H1 (cell line): ENCODE measurements at regions not wholly inside any gene's neighbourhood (a gene's known extent, or its start where the extent isn't known, plus 50 kb on each side); places are given as distances from the start of the nearest gene placed in this dataset.
A peak's percentile ranks its signal among the peaks of the same experiment; 100 is the strongest.

Experiments used
- CTCF ChIA-PET: fragments of 300-600 bp; sonication (Branson Sonifier 250); formaldehyde crosslinking; loops from one replicate; lab custom pipeline; 2021; ENCODE audit not compliant: partially characterized antibody; lab: Charles Lee
- POLR2A ChIA-PET: fragments of 300-600 bp; sonication (Branson Sonifier 250); formaldehyde crosslinking; loops from one replicate; lab custom pipeline; 2021; ENCODE audit warnings: inconsistent platforms; ENCODE audit not compliant: partially characterized antibody; lab: Charles Lee
- DNase-seq, 2 experiments: peaks; one replicate each; pipeline versions ENCODE4 v3.0.0 to v3.0.0-alpha.2; 2010 to 2022; ENCODE audit warnings: low spot score in 2 of 2, low read depth in 1 of 2, mixed read lengths in 1 of 2
- FAIRE-seq: peaks from 2 replicates; lab custom pipeline; 2011; peaks lifted over from hg19 to GRCh38; lab: Jason Lieb, UNC
- H2AFZ ChIP-seq: 2 replicates; pipeline ENCODE4 v1.8.1; 2012; ENCODE audit warnings: low read length, inconsistent platforms
- H2AK5ac ChIP-seq: 2 replicates; pipeline ENCODE4 v1.6.1; 2013; ENCODE audit warnings: low read depth, low read length
- H2BK120ac ChIP-seq: replicated peaks from 2 replicates; pipeline ENCODE3; 2013; ENCODE audit warnings: low read depth, low read length, inconsistent platforms
- H2BK12ac ChIP-seq: 2 replicates; pipeline ENCODE4 v1.6.1; 2013; ENCODE audit warnings: low read depth, low read length
- H2BK15ac ChIP-seq: 2 replicates; pipeline ENCODE4 v1.6.1; 2013; ENCODE audit warnings: low read length
- H2BK20ac ChIP-seq: 2 replicates; pipeline ENCODE4 v1.6.1; 2013; ENCODE audit warnings: low read length
- H2BK5ac ChIP-seq: 2 replicates; pipeline ENCODE4 v1.6.1; 2013; ENCODE audit warnings: low read depth, low read length
- H3K14ac ChIP-seq: 2 replicates; pipeline ENCODE4 v1.6.1; 2013; ENCODE audit warnings: inconsistent platforms; ENCODE audit not compliant: insufficient read length
- H3K18ac ChIP-seq: 2 replicates; pipeline ENCODE4 v1.6.1; 2013; ENCODE audit warnings: low read length; ENCODE audit errors: extremely low read depth
- H3K23ac ChIP-seq: 2 replicates; pipeline ENCODE4 v1.6.1; 2013; ENCODE audit warnings: inconsistent platforms; ENCODE audit not compliant: insufficient read length
- H3K23me2 ChIP-seq: 2 replicates; pipeline ENCODE4 v1.6.1; 2013; ENCODE audit warnings: low read depth, low read length
- H3K27ac ChIP-seq: 2 replicates; pipeline ENCODE4 v1.6.1; 2011; ENCODE audit warnings: low read depth, low read length, inconsistent platforms
- H3K27me3 ChIP-seq, 4 experiments: replicated peaks in 1 of 4; 1 replicate in 1 of 4; 2 replicates in 3 of 4; pipeline versions ENCODE4 v1.6.1 to v1.8.1; 2011 to 2013; ENCODE audit warnings: low read length in 3 of 4, mild to moderate bottlenecking in 3 of 4, inconsistent platforms in 2 of 4, mixed read lengths in 2 of 4, moderate library complexity in 1 of 4; ENCODE audit not compliant: control insufficient read depth in 3 of 4, insufficient read depth in 3 of 4; ENCODE audit errors: extremely low read depth in 1 of 4
- H3K36me3 ChIP-seq, 4 experiments: 2 replicates each; pipeline versions ENCODE4 v1.6.1 to v1.8.1; 2011 to 2013; ENCODE audit warnings: mild to moderate bottlenecking in 4 of 4, low read length in 3 of 4, moderate library complexity in 2 of 4, control low read depth in 1 of 4, inconsistent platforms in 1 of 4; ENCODE audit not compliant: insufficient read depth in 4 of 4, control insufficient read depth in 2 of 4
- H3K4ac ChIP-seq: replicated peaks from 2 replicates; pipeline ENCODE3; 2013; ENCODE audit warnings: low read length, low read depth, mixed read lengths, inconsistent platforms; ENCODE audit not compliant: insufficient read length
- H3K4me1 ChIP-seq, 4 experiments: replicated peaks in 1 of 4; 1 replicate in 1 of 4; 2 replicates in 3 of 4; pipeline versions ENCODE4 v1.6.1 to v1.8.1; 2011 to 2013; ENCODE audit warnings: low read length in 3 of 4, inconsistent platforms in 2 of 4, mixed read lengths in 1 of 4; ENCODE audit not compliant: insufficient read depth in 4 of 4, control insufficient read depth in 3 of 4
- H3K4me2 ChIP-seq, 2 experiments: 2 replicates each; pipeline versions ENCODE4 v1.6.1 to v1.8.1; 2011 to 2013; ENCODE audit warnings: low read depth in 2 of 2, low read length in 2 of 2, control low read depth in 1 of 2, inconsistent platforms in 1 of 2, mild to moderate bottlenecking in 1 of 2; ENCODE audit not compliant: insufficient read depth in 1 of 2
- H3K4me3 ChIP-seq, 4 experiments: fragments of 200-600, 300-600 bp in 1 of 4; sonication (generic), shearing (Covaris generic), sonication (Bioruptor Twin) in 1 of 4; 2 replicates each; pipeline versions ENCODE4 v1.5.1 to v1.8.1; 2011 to 2016; ENCODE audit warnings: low read length in 4 of 4, low read depth in 3 of 4, control low read depth in 2 of 4, inconsistent platforms in 2 of 4, mild to moderate bottlenecking in 2 of 4, mixed read lengths in 1 of 4, moderate library complexity in 1 of 4; ENCODE audit not compliant: insufficient read depth in 2 of 4; ENCODE audit errors: extremely low read depth in 1 of 4
- H3K56ac ChIP-seq: replicated peaks from 2 replicates; pipeline ENCODE3; 2013; ENCODE audit warnings: low read depth, mild to moderate bottlenecking, mixed read lengths, low read length, inconsistent platforms; ENCODE audit not compliant: insufficient read length
- H3K79me1 ChIP-seq: 2 replicates; pipeline ENCODE4 v1.6.1; 2013; ENCODE audit warnings: low read depth, low read length, control low read depth
- H3K79me2 ChIP-seq, 2 experiments: 2 replicates each; pipeline versions ENCODE4 v1.6.1 to v1.8.1; 2012 to 2013; ENCODE audit warnings: low read length in 2 of 2, mild to moderate bottlenecking in 2 of 2, inconsistent platforms in 1 of 2; ENCODE audit not compliant: insufficient read depth in 2 of 2, control insufficient read depth in 1 of 2
- H3K9ac ChIP-seq, 4 experiments: replicated peaks in 1 of 4; 1 replicate in 1 of 4; 2 replicates in 3 of 4; pipeline versions ENCODE4 v1.6.1 to v1.8.1; 2011 to 2013; ENCODE audit warnings: low read depth in 3 of 4, low read length in 3 of 4, control low read depth in 2 of 4, mild to moderate bottlenecking in 2 of 4, moderate library complexity in 2 of 4, inconsistent platforms in 1 of 4; ENCODE audit errors: extremely low read depth in 1 of 4
- H3K9me3 ChIP-seq, 2 experiments: 2 replicates each; pipeline versions ENCODE4 v1.6.1 to v1.8.1; 2012 to 2013; ENCODE audit warnings: mild to moderate bottlenecking in 2 of 2, moderate library complexity in 2 of 2, control low read depth in 1 of 2, inconsistent platforms in 1 of 2, low read depth in 1 of 2, low read length in 1 of 2, mixed read lengths in 1 of 2; ENCODE audit not compliant: insufficient read depth in 2 of 2
- H4K20me1 ChIP-seq, 2 experiments: replicated peaks in 1 of 2; 2 replicates each; pipeline versions ENCODE3 to v1.8.1; 2011 to 2013; ENCODE audit warnings: inconsistent platforms in 2 of 2, low read length in 2 of 2, mild to moderate bottlenecking in 1 of 2; ENCODE audit not compliant: insufficient read depth in 2 of 2, control insufficient read depth in 1 of 2
- H4K5ac ChIP-seq: 2 replicates; pipeline ENCODE4 v1.6.1; 2013; ENCODE audit warnings: low read length, low read depth, mixed read lengths, inconsistent platforms; ENCODE audit not compliant: insufficient read length
- H4K8ac ChIP-seq: 2 replicates; pipeline ENCODE4 v1.8.0; 2013; ENCODE audit warnings: mild to moderate bottlenecking, moderate library complexity, low read length, inconsistent platforms; ENCODE audit not compliant: insufficient read depth; ENCODE audit errors: extremely low read depth
- H4K91ac ChIP-seq: replicated peaks from 2 replicates; pipeline ENCODE3; 2013; ENCODE audit warnings: low read length, mixed read lengths, inconsistent platforms; ENCODE audit not compliant: insufficient read length
- ASH2L ChIP-seq: fragments of 200-600, 300-600 bp; sonication (generic); IDR thresholded peaks from one replicate; pipeline ENCODE4 v1.7.1; 2017; ENCODE audit warnings: low read length
- BCL11A ChIP-seq, 2 experiments: IDR thresholded peaks; one replicate each; pipeline ENCODE4 v1.6.1; 2011; ENCODE audit warnings: low read depth in 2 of 2, low read length in 2 of 2, mild to moderate bottlenecking in 2 of 2
- CEBPB ChIP-seq: IDR thresholded peaks from 2 replicates; pipeline ENCODE4 v1.6.1; 2012; ENCODE audit warnings: low read depth, low read length
- KDM4A ChIP-seq: IDR thresholded peaks from one replicate; pipeline ENCODE4 v1.7.1; 2012; ENCODE audit warnings: low read depth, mild to moderate bottlenecking, moderate library complexity, low read length, inconsistent platforms; ENCODE audit not compliant: severe bottlenecking
- POU5F1 ChIP-seq: IDR thresholded peaks from 2 replicates; pipeline ENCODE4 v1.6.1; 2011; ENCODE audit warnings: low read depth, mild to moderate bottlenecking, low read length, moderate library complexity
- SUZ12 ChIP-seq: fragments of 200-600 bp; sonication (generic); IDR thresholded peaks from 2 replicates; pipeline ENCODE4 v1.6.1; 2012; ENCODE audit warnings: mild to moderate bottlenecking, inconsistent platforms, low read length, moderate library complexity, mixed read lengths
- WGBS, 2 experiments: shearing (Covaris generic) in 1 of 2; methylation state at CpG; one replicate each; pipeline versions ENCODE4 v1.1.6 to v1.1.7; 2013 to 2015; ENCODE audit warnings: low lambda C conversion rate in 2 of 2, mixed read lengths in 2 of 2, inconsistent platforms in 1 of 2, low coverage in 1 of 2, missing lambda C conversion rate in 1 of 2; ENCODE audit not compliant: insufficient replicate concordance in 2 of 2, insufficient coverage in 1 of 2, insufficient read length in 1 of 2; ENCODE audit errors: extremely low coverage in 1 of 2, missing lambda C conversion rate in 1 of 2; 5-methylcytosine and 5-hydroxymethylcytosine counted together

DNA sequence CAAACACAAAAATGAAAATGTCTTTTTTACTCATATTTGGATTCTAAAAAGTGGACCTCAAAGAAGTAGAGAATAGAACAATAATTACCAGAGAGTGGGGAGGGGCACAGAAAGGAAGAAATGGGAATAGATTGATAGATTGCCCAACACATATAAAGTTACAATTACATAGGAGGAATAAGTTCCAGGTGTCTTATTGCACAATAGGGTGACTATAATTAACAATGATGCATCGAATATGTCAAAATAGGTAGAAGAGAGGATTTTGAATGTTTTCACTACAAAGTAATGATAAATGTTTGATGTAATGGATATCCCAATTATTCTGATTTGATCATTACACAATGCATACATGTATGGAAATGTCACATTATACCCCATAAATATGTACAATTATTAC, 556.0 kb downstream of the CDH8 start:
- Histone ChIP-seq H3K23me2 (no peaks in the 10 kb centered on the region), H3K18ac (no peak overlapping the region), H3K36me3 (no peaks in the 10 kb centered on the region), H3K4ac (no peak overlapping the region), H2BK5ac (no peak overlapping the region), H2BK15ac (no peak overlapping the region), H2BK20ac (no peak overlapping the region), H3K27ac (no peak overlapping the region), H2BK12ac (no peak overlapping the region), H3K27me3 (no peaks in the 10 kb centered on the region), H3K14ac (no peak overlapping the region), H4K20me1 (no peaks in the 10 kb centered on the region), H2AK5ac (no peak overlapping the region), H3K23ac (no peak overlapping the region), H2BK120ac (no peak overlapping the region), H3K4me1 (no peaks in the 10 kb centered on the region), H4K91ac (no peak overlapping the region), H3K4me2 (no peak overlapping the region), H3K79me2 (no peaks in the 10 kb centered on the region), H4K5ac (no peak overlapping the region), H3K56ac (no peak overlapping the region), H3K4me3 (no peak overlapping the region), H3K9me3 (no peaks in the 10 kb centered on the region), H3K9ac (no peak overlapping the region), H3K79me1 (no peaks in the 10 kb centered on the region), H2AFZ (no peak overlapping the region), H4K8ac (no peak overlapping the region)
- DNase-seq: no peak
- TF ChIP-seq CEBPB (peak; percentile 41; the same call in 1 of the 2 replicates), POU5F1 (no peak), BCL11A (IDR thresholded peaks at IDR 0.05; ENCODE audit: low read depth in 2 of 2, low read length in 2 of 2) (no peak), KDM4A (no peak), SUZ12 (no peak), ASH2L (no peak)
- CTCF ChIA-PET: no interaction called here
- WGBS, 2 experiments: 86% methylated on average over 1 of the region's 1 CpG; no CpG with 5 or more reads in 1 of the 2 experiments
- POLR2A ChIA-PET: no interaction called here
- no peak for FAIRE-seq
